Ascending aorta (tissue), 2 donors: ENCODE measurements at regions not wholly inside any gene's neighbourhood (a gene's known extent, or its start where the extent isn't known, plus 50 kb on each side); places are given as distances from the start of the nearest gene placed in this dataset.

Source experiments
- DNase-seq, 2 donors: peaks; one replicate each; pipeline ENCODE4 v3.0.0-alpha.2; 2019; ENCODE audit warnings: low spot score in 2 of 2
- H3K27ac ChIP-seq, 2 donors: fragments of 200-600 bp; sonication (generic); one replicate each; pipeline ENCODE4 v1.5.1; 2016 to 2017; ENCODE audit warnings: mild to moderate bottlenecking in 1 of 2
- H3K27me3 ChIP-seq: fragments of 200-600 bp; sonication (generic); one replicate; pipeline ENCODE4 v1.5.1; 2017
- H3K36me3 ChIP-seq, 2 donors: fragments of 200-600 bp; sonication (generic); one replicate each; pipeline ENCODE4 v1.5.1; 2016
- H3K4me1 ChIP-seq, 2 donors: fragments of 200-600 bp; sonication (generic); one replicate each; pipeline ENCODE4 v1.5.1; 2016 to 2017; ENCODE audit warnings: mild to moderate bottlenecking in 1 of 2
- H3K4me3 ChIP-seq, 2 donors: fragments of 200-600 bp; sonication (generic); one replicate each; pipeline ENCODE4 v1.5.1; 2016 to 2017; ENCODE audit warnings: mild to moderate bottlenecking in 1 of 2
- H3K9me3 ChIP-seq, 2 donors: fragments of 200-600 bp; sonication (generic); one replicate each; pipeline ENCODE4 v1.5.1; 2016
- intact Hi-C: fragments of 100-400 bp; cut with DNase I; formaldehyde crosslinking; loops from one replicate; pipeline ENCODE4 v1.15.1; 2023
- TF ChIP-seq, protein P1 (sequence below), 3 experiments: fragments of 200-600 bp in 2 of 3; fragments of 450-650 bp in 1 of 3; sonication (generic) in 2 of 3; IDR thresholded peaks; one replicate each; pipeline ENCODE4 v1.5.1; 2016 to 2019; ENCODE audit warnings: antibody characterized with exemption in 3 of 3, mild to moderate bottlenecking in 1 of 3, moderate library complexity in 1 of 3

DNA sequence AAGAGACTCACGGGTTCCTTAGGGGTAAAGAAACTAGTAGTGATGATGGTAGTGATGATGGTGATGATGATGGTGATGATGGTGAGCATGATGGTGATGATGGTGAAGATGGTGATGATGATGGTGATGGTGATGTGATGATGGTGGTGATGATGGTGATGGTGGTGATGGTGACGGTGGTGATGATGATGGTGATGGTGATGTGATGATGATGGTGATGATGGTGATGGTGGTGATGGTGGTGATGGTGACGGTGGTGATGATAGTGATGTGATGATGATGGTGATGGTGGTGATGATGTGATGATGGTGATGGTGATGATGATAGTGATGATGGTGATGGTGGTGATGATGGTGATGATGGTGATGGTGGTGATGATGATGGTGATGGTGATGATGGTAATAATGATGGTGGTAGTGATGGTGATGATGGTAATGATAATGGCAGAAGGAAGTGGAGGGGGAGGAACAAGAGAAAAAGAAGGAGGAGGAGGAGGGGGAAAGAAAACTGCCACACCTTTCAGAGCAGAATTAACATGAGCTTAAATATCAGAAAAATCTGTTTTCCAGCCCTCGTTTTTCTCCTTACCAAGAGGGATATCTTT, 85.5 kb downstream of the FZD10 start:
- Histone ChIP-seq H3K27me3 (no peaks in the 10 kb centered on the region), H3K4me1 (no peaks in the 10 kb centered on the region), H3K4me3 (no peak overlapping the region), H3K9me3 (no peaks in the 10 kb centered on the region), H3K36me3 (no peaks in the 10 kb centered on the region), H3K27ac (no peak overlapping the region)
- no peak for DNase-seq
- TF ChIP-seq, protein P1, sequence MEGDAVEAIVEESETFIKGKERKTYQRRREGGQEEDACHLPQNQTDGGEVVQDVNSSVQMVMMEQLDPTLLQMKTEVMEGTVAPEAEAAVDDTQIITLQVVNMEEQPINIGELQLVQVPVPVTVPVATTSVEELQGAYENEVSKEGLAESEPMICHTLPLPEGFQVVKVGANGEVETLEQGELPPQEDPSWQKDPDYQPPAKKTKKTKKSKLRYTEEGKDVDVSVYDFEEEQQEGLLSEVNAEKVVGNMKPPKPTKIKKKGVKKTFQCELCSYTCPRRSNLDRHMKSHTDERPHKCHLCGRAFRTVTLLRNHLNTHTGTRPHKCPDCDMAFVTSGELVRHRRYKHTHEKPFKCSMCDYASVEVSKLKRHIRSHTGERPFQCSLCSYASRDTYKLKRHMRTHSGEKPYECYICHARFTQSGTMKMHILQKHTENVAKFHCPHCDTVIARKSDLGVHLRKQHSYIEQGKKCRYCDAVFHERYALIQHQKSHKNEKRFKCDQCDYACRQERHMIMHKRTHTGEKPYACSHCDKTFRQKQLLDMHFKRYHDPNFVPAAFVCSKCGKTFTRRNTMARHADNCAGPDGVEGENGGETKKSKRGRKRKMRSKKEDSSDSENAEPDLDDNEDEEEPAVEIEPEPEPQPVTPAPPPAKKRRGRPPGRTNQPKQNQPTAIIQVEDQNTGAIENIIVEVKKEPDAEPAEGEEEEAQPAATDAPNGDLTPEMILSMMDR (IDR thresholded peaks at IDR 0.05), result no peak
- intact Hi-C loops, result no loop called here

- no peaks in the 10 kb centered on the region for H3K4me1 ChIP-seq
- DNase-seq, result no peak
- H3K4me3 ChIP-seq, result no peak overlapping the region
- no peaks in the 10 kb centered on the region for H3K36me3 ChIP-seq
- TF ChIP-seq, protein P1 (IDR thresholded peaks at IDR 0.05), result no peak
- intact Hi-C loops, result no loop called here
- no peaks in the 10 kb centered on the region for H3K9me3 ChIP-seq
- H3K27me3 ChIP-seq, result no peaks in the 10 kb centered on the region
- H3K27ac ChIP-seq, result no peak overlapping the region
These were observed 87.1 kb downstream of the FZD10 start for GRCh38 chr12:130249376-130249775.

GRCh38 chr12:130251236-130251780, 86.4 kb upstream of the PIWIL1 start:
- no peak for DNase-seq
- intact Hi-C loops, result no loop called here

DNA sequence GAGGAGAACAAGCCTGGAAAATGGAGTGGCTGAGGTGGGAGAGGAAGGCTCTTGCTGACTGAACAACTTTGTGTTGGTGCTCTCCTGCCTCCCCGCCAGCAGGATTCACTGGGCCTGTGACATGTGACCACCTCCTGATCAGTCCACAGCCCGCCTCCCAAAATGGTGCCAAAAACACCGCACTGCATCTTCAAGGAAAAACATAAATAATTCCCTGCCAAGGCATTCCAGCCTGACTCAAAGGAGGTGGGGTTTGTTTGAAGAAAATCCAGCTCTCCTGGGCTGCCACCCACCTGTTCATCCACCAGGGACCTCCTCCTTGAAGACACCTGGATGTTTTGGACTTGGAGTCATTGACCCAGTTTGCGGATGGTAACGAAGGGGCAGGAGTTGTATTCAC, 83.8 kb upstream of the PIWIL1 start:
- Histone ChIP-seq H3K4me1 (no peaks in the 10 kb centered on the region), H3K27me3 (no peaks in the 10 kb centered on the region), H3K27ac (no peak overlapping the region), H3K9me3 (no peaks in the 10 kb centered on the region), H3K36me3 (no peaks in the 10 kb centered on the region), H3K4me3 (no peak overlapping the region)
- TF ChIP-seq, protein P1 (IDR thresholded peaks at IDR 0.05), result no peak
- intact Hi-C loops, result no loop called here
- DNase-seq, result no peak

More at GRCh38 chr12:130251236-130251780, 86.4 kb upstream of the PIWIL1 start:
- TF ChIP-seq, protein P1 (IDR thresholded peaks at IDR 0.05), result no peak
- no peaks in the 10 kb centered on the region for H3K36me3 ChIP-seq
- H3K27ac ChIP-seq, result no peak overlapping the region
- no peaks in the 10 kb centered on the region for H3K27me3 ChIP-seq
- no peaks in the 10 kb centered on the region for H3K4me1 ChIP-seq
- no peaks in the 10 kb centered on the region for H3K9me3 ChIP-seq
- no peak overlapping the region for H3K4me3 ChIP-seq

DNA sequence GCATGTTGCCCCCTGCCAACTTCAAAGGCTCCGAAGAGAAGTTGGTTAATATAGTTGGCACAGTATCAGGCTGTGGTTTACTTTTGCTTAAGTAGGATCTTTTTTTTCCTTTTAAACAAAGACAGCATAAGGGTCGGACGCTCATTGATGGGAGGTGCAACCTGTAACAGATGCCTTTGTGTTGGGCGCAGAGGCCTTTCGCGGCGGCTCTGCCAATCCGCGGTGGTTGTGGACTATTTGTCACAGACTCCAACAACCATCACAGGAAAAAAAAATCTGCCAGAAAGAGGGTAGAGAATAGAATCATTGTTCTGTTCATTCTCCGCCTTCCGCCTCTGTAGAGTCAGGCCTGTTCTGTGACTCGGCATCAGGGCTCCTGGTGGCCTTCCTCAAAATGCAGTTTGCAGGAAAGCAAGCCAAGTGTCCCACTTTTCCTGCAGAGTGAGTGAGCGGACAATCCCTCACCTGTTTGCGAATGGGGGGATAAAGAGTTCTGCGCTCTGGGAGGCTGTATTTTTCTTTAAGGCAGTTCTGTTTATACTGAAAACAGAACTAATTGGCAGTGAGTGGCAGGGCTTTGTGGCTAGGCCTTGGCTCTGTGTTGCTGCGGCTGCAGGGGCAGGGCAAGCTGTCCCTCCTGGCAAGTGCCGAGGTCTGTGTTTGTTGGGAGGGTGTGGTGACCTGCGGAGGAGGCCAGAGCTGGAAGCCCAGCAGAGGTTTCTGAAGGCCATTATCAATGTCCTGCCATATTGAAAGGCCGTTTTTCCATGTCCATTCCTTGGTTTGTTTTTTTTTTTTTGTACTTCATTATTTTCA, 83.0 kb upstream of the PIWIL1 start:
- TF ChIP-seq, protein P1 (IDR thresholded peaks at IDR 0.05), result no peak
- Histone ChIP-seq H3K4me1 (no peaks in the 10 kb centered on the region), H3K36me3 (no peaks in the 10 kb centered on the region), H3K27ac (no peak overlapping the region), H3K27me3 (no peaks in the 10 kb centered on the region), H3K9me3 (no peaks in the 10 kb centered on the region), H3K4me3 (no peak overlapping the region)
- no peak for DNase-seq
- intact Hi-C loops, result no loop called here
